ENCODE measurements at regions not wholly inside any gene's neighbourhood (a gene's known extent, or its start where the extent isn't known, plus 50 kb on each side); places are given as distances from the start of the nearest gene placed in this dataset.
A peak's percentile ranks its signal among the peaks of the same experiment; 100 is the strongest.

GRCh38 chr4:144494280-144494679, 151.7 kb upstream of the HHIP start:
- no peak for FAIRE-seq

- no peak for FAIRE-seq
Measured at GRCh38 chr4:144495944-144496343, 150.0 kb upstream of the HHIP start.

- FAIRE-seq: no peak
Measured at GRCh38 chr4:144499777-144500176, 146.2 kb upstream of the HHIP start.

- FAIRE-seq: no peak
Measured at GRCh38 chr4:144501231-144501780, 144.7 kb upstream of the HHIP start.

- no peak for FAIRE-seq
Measured at GRCh38 chr4:144504883-144505282, 141.1 kb upstream of the HHIP start.

GRCh38 chr4:144507311-144508101, 138.4 kb upstream of the HHIP start:
- FAIRE-seq: no peak

- peak; percentile 12 for FAIRE-seq
Measured at GRCh38 chr4:144509088-144510015, 136.6 kb upstream of the HHIP start.

GRCh38 chr4:144514736-144515135, 131.2 kb upstream of the HHIP start:
- no peak for FAIRE-seq

- no peak for FAIRE-seq
Measured at GRCh38 chr4:144518181-144518895, 127.6 kb upstream of the HHIP start.

- no peak for FAIRE-seq
Measured at GRCh38 chr4:144531841-144532240, 114.1 kb upstream of the HHIP start.

GRCh38 chr4:144547678-144548298, 98.2 kb upstream of the HHIP start:
- FAIRE-seq: no peak

GRCh38 chr4:144556636-144557035, 89.3 kb upstream of the HHIP start:
- no peak for FAIRE-seq

GRCh38 chr4:144557404-144557803, 88.6 kb upstream of the HHIP start:
- FAIRE-seq: no peak

- FAIRE-seq: no peak
Measured at GRCh38 chr4:144562019-144562705, 83.8 kb upstream of the HHIP start.

- no peak for FAIRE-seq
Measured at GRCh38 chr4:144564358-144564757, 81.6 kb upstream of the HHIP start.

- no peak for FAIRE-seq
Measured at GRCh38 chr4:144565527-144566195, 80.3 kb upstream of the HHIP start.

- FAIRE-seq: no peak
Measured at GRCh38 chr4:144572660-144573059, 73.3 kb upstream of the HHIP start.

GRCh38 chr4:144574000-144574399, 72.0 kb upstream of the HHIP start:
- no peak for FAIRE-seq

- FAIRE-seq: no peak
Measured at GRCh38 chr4:144574509-144574908, 71.4 kb upstream of the HHIP start.

- no peak for FAIRE-seq
Measured at GRCh38 chr4:144575181-144575580, 70.8 kb upstream of the HHIP start.

GRCh38 chr4:144578681-144579080, 67.3 kb upstream of the HHIP start:
- no peak for FAIRE-seq

All from endometrium (tissue), 2 donors.